ENCODE measurements at regions not wholly inside any gene's neighbourhood (a gene's known extent, or its start where the extent isn't known, plus 50 kb on each side); places are given as distances from the start of the nearest gene placed in this dataset.

DNA sequence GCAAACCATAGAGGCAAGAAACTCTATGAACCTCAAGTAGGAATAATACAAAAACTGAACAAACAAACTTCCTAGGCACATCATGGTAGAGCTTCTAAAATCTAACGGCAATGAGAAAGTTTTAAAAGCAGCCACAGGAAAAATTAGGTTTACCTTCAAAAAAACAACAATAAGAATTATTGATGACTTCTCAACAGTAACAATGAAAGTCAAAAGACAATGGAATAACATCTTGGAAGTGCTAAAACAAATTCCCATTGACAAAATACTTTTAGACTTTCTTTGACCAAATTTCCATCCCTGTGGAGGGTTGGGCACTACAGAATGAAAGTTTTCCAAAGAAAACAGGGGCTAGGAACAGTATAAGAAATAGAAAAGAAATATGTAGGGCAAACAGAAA is 222.9 kb upstream of the ERCC4 start:
- no peak overlapping the region for H2BK20ac ChIP-seq (ENCODE audit: low read depth, low read length, poor library complexity, severe bottlenecking)
- DNase-seq: no peak
- no peak overlapping the region for H4K91ac ChIP-seq (ENCODE audit: insufficient read length, low read depth, low read length)
- no peak overlapping the region for H2AK5ac ChIP-seq (ENCODE audit: insufficient read length, low read length)
- no peak overlapping the region for H2BK120ac ChIP-seq (ENCODE audit: low read depth, low read length, poor library complexity, severe bottlenecking)
- no peak overlapping the region for H3K27ac Mint-ChIP-seq
- H2BK5ac ChIP-seq (ENCODE audit: insufficient read length, low read length): no peak overlapping the region
- TF ChIP-seq CTCF (conservative IDR thresholded peaks at IDR 0.05): no peak
- H4K8ac ChIP-seq (replicated peaks; ENCODE audit: insufficient read length, low read depth, low read length): no peak overlapping the region
- no peak overlapping the region for H4K5ac ChIP-seq (ENCODE audit: insufficient read length, low read depth, low read length)
- H3K9me3 Mint-ChIP-seq: peaks cover 41 to 53% of the 10 kb centered on the region in 2 experiments
- H3K27ac ChIP-seq (ENCODE audit: insufficient read length, low read depth, low read length): no peak overlapping the region
- WGBS (ENCODE audit: extremely low coverage, insufficient read length, low lambda C conversion rate): no CpG with 5 or more reads among the region's 1 CpG
- no peak overlapping the region for H3K9ac ChIP-seq (ENCODE audit: extremely low read depth, insufficient read length, low read length)
- no peak overlapping the region for H3K56ac ChIP-seq (ENCODE audit: insufficient read length, low read depth, low read length)
- H3K27me3 ChIP-seq (ENCODE audit: insufficient read depth, low read length): no peaks in the 10 kb centered on the region
- no peak overlapping the region for H3T11ph ChIP-seq (ENCODE audit: low read length)
- H3K9me3 ChIP-seq (ENCODE audit: control insufficient read depth, low read depth, low read length): no peaks in the 10 kb centered on the region
- no peak overlapping the region for H3K23ac ChIP-seq (ENCODE audit: insufficient read length, low read depth, low read length)
- H3K14ac ChIP-seq (ENCODE audit: insufficient read depth, low read length): no peak overlapping the region
- H3K4me1 ChIP-seq (ENCODE audit: insufficient read depth, low read length): no peaks in the 10 kb centered on the region
- no peaks in the 10 kb centered on the region for H3K23me2 ChIP-seq (ENCODE audit: insufficient read length, low read depth, low read length, poor library complexity, severe bottlenecking)
- no peak overlapping the region for H3K4me3 Mint-ChIP-seq
- H3K36me3 Mint-ChIP-seq (ENCODE audit: insufficient read depth in 1 of 3, low read depth in 3 of 3): peaks cover 14 to 42% (median 18%) of the 10 kb centered on the region in 3 experiments
- no peak overlapping the region for H3K4me2 ChIP-seq (ENCODE audit: insufficient read depth, insufficient read length, low read length)
- H4K20me1 ChIP-seq (ENCODE audit: control insufficient read depth, insufficient read depth, insufficient read length): no peaks in the 10 kb centered on the region
- H3K4ac ChIP-seq (ENCODE audit: low read depth, low read length): no peak overlapping the region
- H3K18ac ChIP-seq (ENCODE audit: insufficient read length, low read depth, low read length): no peak overlapping the region
- H3K27me3 Mint-ChIP-seq (ENCODE audit: low read depth): no peaks in the 10 kb centered on the region; the same call in 1 of the 2 replicates
- no peaks in the 10 kb centered on the region for H3K79me1 ChIP-seq (ENCODE audit: insufficient read depth, low read depth, low read length, poor library complexity, severe bottlenecking)
- H2AFZ ChIP-seq (ENCODE audit: low read length): no peak overlapping the region
- H3K79me2 ChIP-seq (ENCODE audit: insufficient read depth, low read length): no peaks in the 10 kb centered on the region
- H2BK15ac ChIP-seq (ENCODE audit: low read depth, low read length): no peak overlapping the region
- H2BK12ac ChIP-seq (ENCODE audit: insufficient read length, low read depth, low read length): no peak overlapping the region
- H3K4me1 Mint-ChIP-seq: no peaks in the 10 kb centered on the region
